CD4-positive, alpha-beta T cell (primary cell): ENCODE measurements at regions not wholly inside any gene's neighbourhood (a gene's known extent, or its start where the extent isn't known, plus 50 kb on each side); places are given as distances from the start of the nearest gene placed in this dataset.

Source experiments
- ATAC-seq: fragments of 200-7000 bp; cut with Tn5 transposase; one replicate; pipeline ENCODE4 v1.10.0; 2022; ENCODE audit warnings: mild to moderate bottlenecking; ENCODE audit not compliant: poor library complexity
- CTCF ChIA-PET: fragments of 350-600 bp; sonication (Branson Sonifier 250); formaldehyde crosslinking; loops from one replicate; lab custom pipeline; 2021; ENCODE audit warnings: antibody characterized with exemption, inconsistent platforms; lab: Charles Lee
- POLR2A ChIA-PET: fragments of 350-600 bp; sonication (Branson Sonifier 250); formaldehyde crosslinking; loops from one replicate; lab custom pipeline; 2021; ENCODE audit warnings: antibody characterized with exemption, inconsistent platforms; lab: Charles Lee
- DNase-seq, 14 experiments: peaks; one replicate each; pipeline ENCODE4 v3.0.0-alpha.2; 2013 to 2020; ENCODE audit warnings: mixed read lengths in 2 of 14
- H3K27ac ChIP-seq, 2 donors: one replicate each; pipeline versions ENCODE4 v1.5.1 to v1.7.0; 2013; ENCODE audit warnings: low read length in 2 of 2, low read depth in 1 of 2, mild to moderate bottlenecking in 1 of 2
- H3K27me3 ChIP-seq, 2 experiments: 1 replicate in 1 of 2; 2 replicates in 1 of 2; pipeline versions ENCODE4 v1.6.1 to v1.7.0; 2013; ENCODE audit warnings: low read length in 2 of 2, control low read depth in 1 of 2, mild to moderate bottlenecking in 1 of 2, moderate library complexity in 1 of 2; ENCODE audit not compliant: insufficient read depth in 2 of 2, control insufficient read depth in 1 of 2
- H3K36me3 ChIP-seq: one replicate; pipeline ENCODE4 v1.6.1; 2013; ENCODE audit warnings: low read length, control low read depth; ENCODE audit not compliant: insufficient read depth
- H3K4me1 ChIP-seq: one replicate; pipeline ENCODE4 v1.6.1; 2013; ENCODE audit warnings: low read length, control low read depth; ENCODE audit not compliant: insufficient read depth
- H3K4me3 ChIP-seq: one replicate; pipeline ENCODE4 v1.5.1; 2013; ENCODE audit warnings: mild to moderate bottlenecking, low read length, moderate library complexity
- H3K9me3 ChIP-seq, 2 experiments: 1 replicate in 1 of 2; 2 replicates in 1 of 2; pipeline versions ENCODE4 v1.6.1 to v1.7.0; 2013; ENCODE audit warnings: low read length in 2 of 2, mild to moderate bottlenecking in 2 of 2, control low read depth in 1 of 2, moderate library complexity in 1 of 2; ENCODE audit not compliant: control insufficient read depth in 1 of 2, insufficient read depth in 1 of 2
- H3K27ac Mint-ChIP-seq: one replicate; pipeline ENCODE4 v1.8.0; 2020; ENCODE audit warnings: mixed read lengths
- H3K27me3 Mint-ChIP-seq: one replicate; pipeline ENCODE4 v1.8.0; 2021; ENCODE audit warnings: mixed read lengths
- H3K36me3 Mint-ChIP-seq: one replicate; pipeline ENCODE4 v1.8.0; 2021; ENCODE audit warnings: low read depth, mixed read lengths
- H3K4me1 Mint-ChIP-seq: one replicate; pipeline ENCODE4 v1.8.0; 2021; ENCODE audit warnings: low read depth, mixed read lengths
- H3K4me3 Mint-ChIP-seq: one replicate; pipeline ENCODE4 v1.8.0; 2020; ENCODE audit warnings: mild to moderate bottlenecking, mixed read lengths
- H3K9me3 Mint-ChIP-seq: one replicate; pipeline ENCODE4 v1.8.0; 2020; ENCODE audit warnings: mixed read lengths
- intact Hi-C, 2 experiments: fragments of 100-400 bp; cut with DNase I in 1 of 2; cut with micrococcal nuclease in 1 of 2; formaldehyde crosslinking; loops; one replicate each; pipeline versions ENCODE4 v1.15.1 to v1.9.0; 2023 to 2025; cut with DNase I, micrococcal nuclease
- TF ChIP-seq, protein P1 (sequence below): fragments of 200-600 bp; IDR thresholded peaks from one replicate; pipeline ENCODE4 v1.8.0; 2022; ENCODE audit warnings: antibody characterized with exemption, mild to moderate bottlenecking

DNA sequence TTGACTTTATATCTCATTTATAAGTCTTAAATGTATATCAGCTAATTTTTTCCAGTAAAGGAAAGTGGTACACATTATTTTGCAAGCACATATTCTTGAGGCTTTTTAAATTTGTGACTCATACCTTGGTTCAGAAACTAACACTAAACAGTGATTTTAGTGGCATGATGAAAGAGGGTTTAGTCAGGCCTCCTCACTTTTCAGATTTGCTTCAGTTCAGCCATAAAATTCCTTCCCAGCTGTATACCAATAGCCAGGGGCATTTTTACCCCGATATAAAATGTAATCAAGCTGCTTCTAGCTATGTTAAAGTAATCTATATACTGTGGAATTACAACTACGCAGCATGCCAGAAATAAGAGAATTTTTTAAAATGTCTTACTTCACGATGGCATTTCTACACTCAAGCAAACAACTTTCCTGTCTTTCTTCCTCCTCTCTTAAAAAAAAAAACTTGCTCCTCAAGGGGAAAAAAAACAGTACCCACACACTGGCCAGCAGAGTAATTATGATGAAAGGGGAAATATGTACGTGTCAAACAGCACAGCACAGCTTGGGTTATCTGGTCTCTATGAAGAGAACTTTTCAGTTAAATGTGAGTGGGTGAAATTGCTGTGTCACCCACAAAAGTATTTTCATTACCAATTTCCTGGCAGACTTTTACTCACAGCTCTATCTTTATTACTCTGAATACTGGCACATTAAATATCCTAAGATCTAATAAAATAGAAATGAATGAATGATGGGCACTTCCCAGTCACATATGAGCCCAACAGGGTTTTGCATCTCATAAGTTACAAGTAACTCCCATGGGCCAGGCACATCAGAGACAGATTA, 244.8 kb upstream of the TENT5A start:
- ChIA-PET POLR2A (no interaction called here), CTCF (no interaction called here)
- H3K27me3 Mint-ChIP-seq = no peaks in the 10 kb centered on the region
- H3K36me3 Mint-ChIP-seq = no peaks in the 10 kb centered on the region
- TF ChIP-seq, protein P1, sequence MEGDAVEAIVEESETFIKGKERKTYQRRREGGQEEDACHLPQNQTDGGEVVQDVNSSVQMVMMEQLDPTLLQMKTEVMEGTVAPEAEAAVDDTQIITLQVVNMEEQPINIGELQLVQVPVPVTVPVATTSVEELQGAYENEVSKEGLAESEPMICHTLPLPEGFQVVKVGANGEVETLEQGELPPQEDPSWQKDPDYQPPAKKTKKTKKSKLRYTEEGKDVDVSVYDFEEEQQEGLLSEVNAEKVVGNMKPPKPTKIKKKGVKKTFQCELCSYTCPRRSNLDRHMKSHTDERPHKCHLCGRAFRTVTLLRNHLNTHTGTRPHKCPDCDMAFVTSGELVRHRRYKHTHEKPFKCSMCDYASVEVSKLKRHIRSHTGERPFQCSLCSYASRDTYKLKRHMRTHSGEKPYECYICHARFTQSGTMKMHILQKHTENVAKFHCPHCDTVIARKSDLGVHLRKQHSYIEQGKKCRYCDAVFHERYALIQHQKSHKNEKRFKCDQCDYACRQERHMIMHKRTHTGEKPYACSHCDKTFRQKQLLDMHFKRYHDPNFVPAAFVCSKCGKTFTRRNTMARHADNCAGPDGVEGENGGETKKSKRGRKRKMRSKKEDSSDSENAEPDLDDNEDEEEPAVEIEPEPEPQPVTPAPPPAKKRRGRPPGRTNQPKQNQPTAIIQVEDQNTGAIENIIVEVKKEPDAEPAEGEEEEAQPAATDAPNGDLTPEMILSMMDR = no peak
- no peaks in the 10 kb centered on the region for H3K9me3 ChIP-seq
- H3K9me3 Mint-ChIP-seq = no peaks in the 10 kb centered on the region
- H3K27ac Mint-ChIP-seq = no peak overlapping the region
- no peak overlapping the region for H3K4me3 ChIP-seq
- H3K4me1 ChIP-seq = no peaks in the 10 kb centered on the region
- no peak overlapping the region for H3K4me3 Mint-ChIP-seq
- no peak overlapping the region for H3K27ac ChIP-seq
- no peaks in the 10 kb centered on the region for H3K36me3 ChIP-seq
- H3K4me1 Mint-ChIP-seq = no peaks in the 10 kb centered on the region
- no peak for ATAC-seq
- H3K27me3 ChIP-seq = no peaks in the 10 kb centered on the region
- DNase-seq = no peak
- intact Hi-C loops = no loop called here

DNA sequence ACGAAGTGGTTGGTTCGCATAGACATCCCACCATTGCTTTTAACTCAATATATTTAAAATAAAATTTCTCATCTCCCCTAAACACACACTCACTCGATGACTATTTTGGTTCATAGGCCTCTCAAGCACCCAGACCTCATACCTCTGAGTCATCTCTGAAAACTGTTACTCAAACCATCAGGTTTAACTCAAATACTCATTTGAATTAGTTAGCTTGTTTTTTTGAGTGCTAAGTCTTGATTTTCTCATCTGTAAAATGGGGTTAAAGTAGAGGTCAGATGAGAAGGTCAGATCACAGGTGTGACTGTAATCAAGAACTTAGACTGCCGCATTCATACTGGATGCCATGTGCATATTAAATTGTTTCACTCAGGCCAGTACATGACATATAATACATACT, 243.9 kb upstream of the TENT5A start:
- ATAC-seq (no peak), DNase-seq (no peak)
- intact Hi-C loops = no loop called here
- no peak overlapping the region for H3K4me3 Mint-ChIP-seq
- no peaks in the 10 kb centered on the region for H3K4me1 Mint-ChIP-seq
- no peaks in the 10 kb centered on the region for H3K36me3 ChIP-seq
- H3K27me3 Mint-ChIP-seq = no peaks in the 10 kb centered on the region
- no peak overlapping the region for H3K27ac ChIP-seq
- no peak overlapping the region for H3K27ac Mint-ChIP-seq
- H3K4me1 ChIP-seq = no peaks in the 10 kb centered on the region
- H3K36me3 Mint-ChIP-seq = no peaks in the 10 kb centered on the region
- no peaks in the 10 kb centered on the region for H3K9me3 ChIP-seq
- H3K27me3 ChIP-seq = no peaks in the 10 kb centered on the region
- no peaks in the 10 kb centered on the region for H3K9me3 Mint-ChIP-seq
- ChIA-PET CTCF (no interaction called here), POLR2A (no interaction called here)
- H3K4me3 ChIP-seq = no peak overlapping the region
- TF ChIP-seq, protein P1 = no peak

DNA sequence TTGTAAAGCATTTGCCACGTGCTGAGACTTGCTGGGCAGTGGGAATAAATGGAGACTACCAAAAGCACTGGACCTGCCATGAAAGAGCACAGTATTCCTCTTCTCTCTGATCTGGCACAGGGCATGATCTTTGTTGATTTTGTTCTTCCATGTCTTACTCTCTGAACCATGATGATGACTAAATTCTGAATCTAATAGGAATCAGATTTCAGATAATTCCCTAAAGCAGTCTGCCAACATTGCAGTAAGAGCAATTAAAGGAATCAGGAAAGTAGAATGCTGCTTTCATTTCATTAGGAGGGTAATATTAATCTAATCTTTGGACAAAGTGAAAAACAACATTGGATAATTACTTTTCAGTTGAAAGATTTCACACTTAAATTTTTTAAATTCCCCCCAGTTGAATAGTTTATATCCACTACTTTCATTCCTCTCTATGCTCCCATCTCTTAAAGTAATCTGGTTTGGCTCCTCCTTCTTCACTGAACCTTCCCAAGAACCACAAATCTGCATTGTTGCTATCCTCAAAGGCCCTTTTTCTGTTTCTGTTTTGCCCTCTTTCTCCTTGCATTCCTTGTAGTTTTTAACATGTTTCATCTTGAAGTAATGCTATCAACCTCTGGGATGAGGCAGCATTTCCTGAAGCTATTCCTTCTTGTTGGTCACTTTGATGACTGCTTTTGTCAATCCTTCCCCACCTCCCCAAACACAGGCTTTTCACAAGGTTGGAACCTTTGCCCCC, 243.2 kb upstream of the TENT5A start:
- no peaks in the 10 kb centered on the region for H3K9me3 ChIP-seq
- H3K27ac Mint-ChIP-seq = no peak overlapping the region
- H3K36me3 Mint-ChIP-seq = no peaks in the 10 kb centered on the region
- POLR2A ChIA-PET = no interaction called here
- H3K4me1 Mint-ChIP-seq = no peaks in the 10 kb centered on the region
- TF ChIP-seq, protein P1 = no peak
- no peaks in the 10 kb centered on the region for H3K4me1 ChIP-seq
- CTCF ChIA-PET = no interaction called here
- H3K9me3 Mint-ChIP-seq = peaks cover 1% of the 10 kb centered on the region
- H3K36me3 ChIP-seq = no peaks in the 10 kb centered on the region
- ATAC-seq (no peak), DNase-seq (no peak)
- H3K27me3 ChIP-seq = no peaks in the 10 kb centered on the region
- no peak overlapping the region for H3K27ac ChIP-seq
- no peak overlapping the region for H3K4me3 ChIP-seq
- no peaks in the 10 kb centered on the region for H3K27me3 Mint-ChIP-seq
- no peak overlapping the region for H3K4me3 Mint-ChIP-seq
- intact Hi-C loops = no loop called here
